ENCODE measurements at regions not wholly inside any gene's neighbourhood (a gene's known extent, or its start where the extent isn't known, plus 50 kb on each side); places are given as distances from the start of the nearest gene placed in this dataset.

- TF ChIP-seq MXI1 (IDR thresholded peaks at IDR 0.05; ENCODE audit: borderline replicate concordance, low read depth, low read length), result no peak
- TF ChIP-seq POLR2A (IDR thresholded peaks at IDR 0.05; ENCODE audit: low read depth, low read length), result no peak
- no peak for TF ChIP-seq CTCF (conservative IDR thresholded peaks at IDR 0.05; ENCODE audit: low read depth, low read length)
- no peak for TF ChIP-seq FOS (IDR thresholded peaks at IDR 0.05; ENCODE audit: low read depth, low read length)
- no peak for TF ChIP-seq USF2 (IDR thresholded peaks at IDR 0.05; ENCODE audit: low read depth, low read length)
- no peak for TF ChIP-seq RFX5 (IDR thresholded peaks at IDR 0.05; ENCODE audit: low read depth, low read length)
- no peak for TF ChIP-seq MAZ (IDR thresholded peaks at IDR 0.05; ENCODE audit: borderline replicate concordance, low read depth, low read length)
- TF ChIP-seq RCOR1 (IDR thresholded peaks at IDR 0.05; ENCODE audit: insufficient replicate concordance, low read length), result no peak
- TF ChIP-seq CEBPB (IDR thresholded peaks at IDR 0.05; ENCODE audit: low read depth, low read length), result no peak
- TF ChIP-seq CHD1 (IDR thresholded peaks at IDR 0.05; ENCODE audit: low read depth, low read length), result no peak
- no peak for TF ChIP-seq RAD21 (IDR thresholded peaks at IDR 0.05; ENCODE audit: low read length)
- TF ChIP-seq SMC3 (IDR thresholded peaks at IDR 0.05; ENCODE audit: low read depth, low read length), result no peak
- TF ChIP-seq ELK1 (IDR thresholded peaks at IDR 0.05; ENCODE audit: borderline replicate concordance, low read depth, low read length), result no peak
- TF ChIP-seq NFE2L2 (IDR thresholded peaks at IDR 0.05; ENCODE audit: low read depth, low read length), result no peak
These were observed 57.2 kb upstream of the JDP2 start for GRCh38 chr14:75370416-75371205.
